T-helper 1 cell treated with Interleukin-12 subunit alpha and Interleukin-12 subunit beta and Interleukin-4 antibody, amounts not matched to agents 30 μg/mL and 1 μg/mL, for 36 hours (primary cell): ENCODE measurements at regions not wholly inside any gene's neighbourhood (a gene's known extent, or its start where the extent isn't known, plus 50 kb on each side); places are given as distances from the start of the nearest gene placed in this dataset.
"Not testable (repeated sequence)": the region's sequence is repeated elsewhere in the genome, so short reads cannot be mapped to it uniquely, and the experiment has no call there.

ENCODE experiments used
- H3K27ac Mint-ChIP-seq: one replicate; pipeline ENCODE4 v1.8.0; 2021; ENCODE audit warnings: mild to moderate bottlenecking, mixed read lengths
- H3K27me3 Mint-ChIP-seq: one replicate; pipeline ENCODE4 v1.8.0; 2021; ENCODE audit warnings: low read depth, mixed read lengths
- H3K36me3 Mint-ChIP-seq: one replicate; pipeline ENCODE4 v1.8.0; 2021; ENCODE audit warnings: low read depth, mixed read lengths
- H3K4me1 Mint-ChIP-seq: one replicate; pipeline ENCODE4 v1.8.0; 2021; ENCODE audit warnings: low read depth, mixed read lengths
- H3K4me3 Mint-ChIP-seq: one replicate; pipeline ENCODE4 v1.8.0; 2021; ENCODE audit warnings: mild to moderate bottlenecking, moderate library complexity, mixed read lengths
- H3K9me3 Mint-ChIP-seq: one replicate; pipeline ENCODE4 v1.8.0; 2021; ENCODE audit warnings: mixed read lengths

DNA sequence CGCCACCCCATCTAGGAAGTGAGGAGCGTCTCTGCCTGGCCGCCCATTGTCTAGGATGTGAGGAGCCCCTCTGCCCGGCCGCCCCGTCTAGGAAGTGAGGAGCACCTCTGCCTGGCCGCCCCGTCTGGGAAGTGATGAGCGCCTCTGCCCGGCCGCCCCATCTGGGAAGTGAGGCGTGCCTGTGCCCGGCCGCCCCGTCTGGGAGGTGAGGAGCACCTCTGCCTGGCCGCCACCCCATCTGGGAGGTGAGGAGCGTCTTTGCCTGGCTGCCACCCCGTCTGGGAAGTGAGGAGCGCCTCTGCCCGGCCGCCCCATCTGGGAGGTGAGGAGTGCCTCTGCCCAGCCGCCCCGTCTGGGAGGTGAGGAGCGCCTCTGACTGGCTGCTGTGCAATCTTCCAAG, 79.2 kb upstream of the ARMCX2 start:
- not testable (repeated sequence) for H3K27me3 Mint-ChIP-seq, H3K36me3 Mint-ChIP-seq, H3K27ac Mint-ChIP-seq, H3K4me1 Mint-ChIP-seq, H3K4me3 Mint-ChIP-seq, H3K9me3 Mint-ChIP-seq

DNA sequence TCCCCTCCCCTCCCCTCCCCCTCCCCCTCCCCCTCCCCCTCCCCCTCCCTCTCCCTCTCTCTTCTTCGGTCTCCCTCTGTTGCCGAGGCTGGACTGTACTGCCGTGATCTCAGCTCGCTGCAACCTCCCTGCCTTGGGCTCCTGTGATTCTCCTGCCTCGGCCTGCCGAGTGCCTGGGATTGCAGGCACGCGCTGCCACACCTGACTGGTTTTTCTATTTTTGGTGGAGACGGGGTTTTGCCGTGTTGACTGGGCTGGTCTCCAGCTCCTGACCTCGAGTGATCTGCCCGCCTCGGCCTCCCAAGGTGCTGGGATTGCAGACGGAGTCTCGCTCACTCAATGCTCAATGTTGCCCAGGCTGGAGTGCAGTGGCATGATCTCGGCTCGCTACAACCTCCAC, 78.8 kb upstream of the ARMCX2 start:
- not testable (repeated sequence) for H3K4me1 Mint-ChIP-seq, H3K9me3 Mint-ChIP-seq, H3K4me3 Mint-ChIP-seq, H3K36me3 Mint-ChIP-seq, H3K27ac Mint-ChIP-seq, H3K27me3 Mint-ChIP-seq

DNA sequence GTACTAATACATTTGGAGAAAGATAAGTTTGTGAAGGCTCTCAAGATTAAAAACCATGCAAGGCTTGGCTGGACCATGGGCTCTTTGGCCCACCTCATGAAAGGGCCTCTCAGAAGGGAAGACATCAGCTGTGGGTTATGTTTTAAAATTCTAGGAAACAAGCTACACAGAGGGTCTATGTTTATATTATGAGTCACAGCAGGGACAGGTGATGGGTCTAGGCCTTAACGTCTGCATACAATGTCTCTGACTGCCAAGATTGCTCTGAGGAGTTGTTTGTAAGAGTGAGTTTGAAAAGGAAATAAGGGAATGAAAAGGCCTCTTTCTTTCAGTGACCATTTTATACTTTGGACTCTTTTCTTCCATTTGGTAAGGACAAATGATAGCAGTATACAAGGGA, 77.0 kb upstream of the ARMCX2 start:
- Mint-ChIP-seq H3K27me3 (no peaks in the 10 kb centered on the region), H3K4me1 (no peaks in the 10 kb centered on the region), H3K27ac (no peak overlapping the region), H3K4me3 (no peak overlapping the region), H3K36me3 (no peaks in the 10 kb centered on the region), H3K9me3 (no peaks in the 10 kb centered on the region)

DNA sequence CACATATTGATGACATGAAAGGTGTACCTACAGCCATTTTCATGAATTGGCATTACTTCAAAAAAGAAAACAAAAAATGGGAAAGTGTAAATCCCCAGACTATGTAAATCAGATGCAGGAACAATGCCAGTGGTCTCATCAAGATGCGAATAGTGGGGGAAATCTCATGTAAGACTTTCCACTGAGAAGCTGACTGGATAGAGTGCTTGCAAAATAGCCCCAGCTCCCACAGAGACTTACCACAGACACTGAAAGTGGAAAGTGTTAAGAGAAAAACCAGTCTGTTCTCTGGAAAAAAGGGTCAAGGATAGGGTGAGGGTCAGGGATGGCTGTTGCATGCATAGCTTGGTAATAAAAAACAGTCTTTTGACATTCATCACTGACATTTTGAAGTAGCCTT, 73.2 kb upstream of the ARMCX2 start:
- no peaks in the 10 kb centered on the region for H3K36me3 Mint-ChIP-seq
- H3K27ac Mint-ChIP-seq = no peak overlapping the region
- H3K9me3 Mint-ChIP-seq = no peaks in the 10 kb centered on the region
- H3K4me3 Mint-ChIP-seq = no peak overlapping the region
- no peaks in the 10 kb centered on the region for H3K4me1 Mint-ChIP-seq
- H3K27me3 Mint-ChIP-seq = no peaks in the 10 kb centered on the region

DNA sequence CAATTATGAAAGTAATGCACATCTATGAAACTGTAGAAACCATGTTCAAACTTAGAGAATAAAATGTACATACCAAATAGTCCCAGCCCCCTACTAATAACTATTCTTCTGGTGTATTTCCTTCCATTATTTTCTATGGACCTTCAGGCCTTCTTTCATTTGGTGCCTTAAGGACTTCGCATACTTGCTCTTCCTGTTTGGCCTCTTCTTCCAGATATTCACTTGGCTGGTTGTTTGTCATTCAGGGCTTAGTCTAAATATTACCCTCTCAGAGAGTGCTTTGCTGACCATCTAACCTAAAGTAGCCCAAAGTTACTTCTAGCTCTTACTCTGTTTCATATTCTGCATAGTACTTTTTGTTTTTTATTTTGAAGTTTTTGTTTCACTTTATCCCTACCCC, 70.3 kb upstream of the ARMCX2 start:
- Mint-ChIP-seq H3K27me3 (no peaks in the 10 kb centered on the region), H3K9me3 (no peaks in the 10 kb centered on the region), H3K4me1 (no peaks in the 10 kb centered on the region), H3K36me3 (no peaks in the 10 kb centered on the region), H3K4me3 (no peak overlapping the region), H3K27ac (no peak overlapping the region)
